ENCODE measurements at regions not wholly inside any gene's neighbourhood (a gene's known extent, or its start where the extent isn't known, plus 50 kb on each side); places are given as distances from the start of the nearest gene placed in this dataset.

DNA sequence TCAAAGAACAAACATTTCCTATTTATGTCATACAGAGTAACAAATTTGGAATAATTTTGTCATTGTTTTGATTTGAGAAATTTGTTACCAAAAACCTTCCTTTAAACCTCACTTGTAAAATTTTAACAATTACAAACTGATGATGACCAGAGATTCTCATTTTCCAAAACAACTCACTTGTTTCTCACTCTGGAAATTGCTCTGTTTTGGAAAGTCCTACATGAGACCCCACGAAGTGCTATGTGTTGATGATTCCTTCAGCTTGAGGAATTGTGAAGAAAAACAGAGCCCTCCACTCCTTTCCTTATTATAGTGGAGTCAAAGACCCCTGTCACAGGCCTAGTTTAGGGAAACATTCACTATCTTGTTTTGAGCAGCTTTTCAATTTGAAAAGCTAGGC is 157.6 kb upstream of the RASGRP1 start:
- TF ChIP-seq EP300 (IDR thresholded peaks at IDR 0.05) (no peak), POLR2A (IDR thresholded peaks at IDR 0.05) (no peak), POLR2AphosphoS5 (IDR thresholded peaks at IDR 0.05) (no peak)
- TF ChIP-seq, protein P1, sequence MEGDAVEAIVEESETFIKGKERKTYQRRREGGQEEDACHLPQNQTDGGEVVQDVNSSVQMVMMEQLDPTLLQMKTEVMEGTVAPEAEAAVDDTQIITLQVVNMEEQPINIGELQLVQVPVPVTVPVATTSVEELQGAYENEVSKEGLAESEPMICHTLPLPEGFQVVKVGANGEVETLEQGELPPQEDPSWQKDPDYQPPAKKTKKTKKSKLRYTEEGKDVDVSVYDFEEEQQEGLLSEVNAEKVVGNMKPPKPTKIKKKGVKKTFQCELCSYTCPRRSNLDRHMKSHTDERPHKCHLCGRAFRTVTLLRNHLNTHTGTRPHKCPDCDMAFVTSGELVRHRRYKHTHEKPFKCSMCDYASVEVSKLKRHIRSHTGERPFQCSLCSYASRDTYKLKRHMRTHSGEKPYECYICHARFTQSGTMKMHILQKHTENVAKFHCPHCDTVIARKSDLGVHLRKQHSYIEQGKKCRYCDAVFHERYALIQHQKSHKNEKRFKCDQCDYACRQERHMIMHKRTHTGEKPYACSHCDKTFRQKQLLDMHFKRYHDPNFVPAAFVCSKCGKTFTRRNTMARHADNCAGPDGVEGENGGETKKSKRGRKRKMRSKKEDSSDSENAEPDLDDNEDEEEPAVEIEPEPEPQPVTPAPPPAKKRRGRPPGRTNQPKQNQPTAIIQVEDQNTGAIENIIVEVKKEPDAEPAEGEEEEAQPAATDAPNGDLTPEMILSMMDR (IDR thresholded peaks at IDR 0.05): no peak
